Neural progenitor cell (in vitro differentiated cells): ENCODE measurements at regions not wholly inside any gene's neighbourhood (a gene's known extent, or its start where the extent isn't known, plus 50 kb on each side); places are given as distances from the start of the nearest gene placed in this dataset.
A peak's percentile ranks its signal among the peaks of the same experiment; 100 is the strongest.

ENCODE experiments used
- DNase-seq: peaks from one replicate; pipeline ENCODE4 v3.0.0-alpha.2; 2016; ENCODE audit warnings: low spot score
- H2AFZ ChIP-seq: fragments of 200-600 bp; sonication (generic); replicated peaks from 2 replicates; pipeline ENCODE4 v1.6.1; 2016; ENCODE audit warnings: antibody characterized with exemption
- H3F3A ChIP-seq: fragments of 200-600 bp; sonication (generic); 2 replicates; pipeline ENCODE4 v1.6.1; 2016; ENCODE audit warnings: antibody characterized with exemption, low read depth
- H3K27ac ChIP-seq: fragments of 200-600 bp; sonication (generic); 2 replicates; pipeline ENCODE4 v1.5.1; 2016; ENCODE audit warnings: mild to moderate bottlenecking
- H3K27me3 ChIP-seq: fragments of 200-600 bp; sonication (generic); 2 replicates; pipeline ENCODE4 v1.6.1; 2016; ENCODE audit warnings: mild to moderate bottlenecking, moderate library complexity
- H3K36me3 ChIP-seq: fragments of 200-600 bp; sonication (generic); 2 replicates; pipeline ENCODE4 v1.5.1; 2016
- H3K4me1 ChIP-seq: fragments of 200-600 bp; sonication (generic); 2 replicates; pipeline ENCODE4 v1.6.1; 2016; ENCODE audit warnings: mixed run types
- H3K4me2 ChIP-seq: fragments of 200-600 bp; sonication (generic); 2 replicates; pipeline ENCODE4 v1.6.1; 2016
- H3K4me3 ChIP-seq: fragments of 200-600 bp; sonication (generic); 2 replicates; pipeline ENCODE4 v1.5.1; 2016
- H3K79me2 ChIP-seq: fragments of 200-600 bp; sonication (generic); 2 replicates; pipeline ENCODE4 v1.6.1; 2016; ENCODE audit warnings: low read depth
- H3K9ac ChIP-seq: fragments of 200-600 bp; sonication (generic); 2 replicates; pipeline ENCODE4 v1.6.1; 2016
- H3K9me3 ChIP-seq: fragments of 200-600 bp; sonication (generic); 2 replicates; pipeline ENCODE4 v1.5.1; 2016; ENCODE audit warnings: low read depth
- H4K20me1 ChIP-seq: fragments of 200-600 bp; sonication (generic); 2 replicates; pipeline ENCODE4 v1.6.1; 2016; ENCODE audit warnings: low read depth
- H3K27ac Mint-ChIP-seq: 3 replicates; pipeline ENCODE4 v1.8.0; 2021; ENCODE audit warnings: mixed read lengths
- H3K27me3 Mint-ChIP-seq: 2 replicates; pipeline ENCODE4 v1.8.0; 2022; ENCODE audit warnings: low read depth, mild to moderate bottlenecking, inconsistent platforms, moderate library complexity, mixed read lengths; ENCODE audit not compliant: insufficient read depth
- H3K36me3 Mint-ChIP-seq: 3 replicates; pipeline ENCODE4 v1.8.0; 2021; ENCODE audit warnings: mixed read lengths
- H3K4me1 Mint-ChIP-seq: 3 replicates; pipeline ENCODE4 v1.8.0; 2021; ENCODE audit warnings: mixed read lengths
- H3K4me3 Mint-ChIP-seq: 3 replicates; pipeline ENCODE4 v1.8.0; 2021; ENCODE audit warnings: mild to moderate bottlenecking, moderate library complexity, mixed read lengths
- H3K9me3 Mint-ChIP-seq: 3 replicates; pipeline ENCODE4 v1.8.0; 2020; ENCODE audit warnings: mixed read lengths
- CTCF ChIP-seq: fragments of 200-600 bp; sonication (generic); IDR thresholded peaks from 2 replicates; pipeline ENCODE4 v1.5.1; 2017; ENCODE audit warnings: antibody characterized with exemption, mild to moderate bottlenecking
- EZH2 ChIP-seq: fragments of 200-600 bp; sonication (generic); IDR thresholded peaks from 2 replicates; pipeline ENCODE4 v1.6.1; 2017; ENCODE audit warnings: antibody characterized with exemption, mild to moderate bottlenecking, moderate library complexity
- EZH2phosphoT487 ChIP-seq: fragments of 200-600 bp; sonication (generic); IDR thresholded peaks from 2 replicates; pipeline ENCODE4 v1.6.1; 2017; ENCODE audit warnings: antibody characterized with exemption

GRCh38 chr22:27518531-27519340 is 282.8 kb downstream of the MN1 start:
- no peak overlapping the region for H3K4me3 ChIP-seq
- peak overlapping the region; percentile 47 for H3K4me2 ChIP-seq
- H3K27me3 ChIP-seq, result no peaks in the 10 kb centered on the region
- no peak overlapping the region for H3K9ac ChIP-seq
- H3K36me3 ChIP-seq, result no peaks in the 10 kb centered on the region
- TF ChIP-seq CTCF (no peak), EZH2 (no peak), EZH2phosphoT487 (no peak)
- DNase-seq, result peak; percentile 28
- peak overlapping the region; percentile 95 for H2AFZ ChIP-seq
- H3K4me3 Mint-ChIP-seq, result peak overlapping the region; percentile 22
- peak overlapping the region; percentile 43 for H3K27ac ChIP-seq
- peaks cover 5% of the 10 kb centered on the region for H3F3A ChIP-seq
- no peaks in the 10 kb centered on the region for H3K36me3 Mint-ChIP-seq
- no peaks in the 10 kb centered on the region for H3K9me3 Mint-ChIP-seq
- H4K20me1 ChIP-seq, result no peaks in the 10 kb centered on the region
- no peaks in the 10 kb centered on the region for H3K27me3 Mint-ChIP-seq
- H3K27ac Mint-ChIP-seq, result peak overlapping the region; percentile 89
- no peaks in the 10 kb centered on the region for H3K79me2 ChIP-seq
- peaks cover 11% of the 10 kb centered on the region for H3K4me1 ChIP-seq
- no peaks in the 10 kb centered on the region for H3K9me3 ChIP-seq
- H3K4me1 Mint-ChIP-seq, result peaks cover 33% of the 10 kb centered on the region

GRCh38 chr22:27523711-27524110 is 277.8 kb downstream of the MN1 start:
- Mint-ChIP-seq H3K36me3 (no peaks in the 10 kb centered on the region), H3K4me3 (no peak overlapping the region), H3K27me3 (peaks cover 7% of the 10 kb centered on the region), H3K4me1 (peaks cover 27% of the 10 kb centered on the region), H3K9me3 (no peaks in the 10 kb centered on the region), H3K27ac (peak overlapping the region; percentile 63)
- Histone ChIP-seq H3K36me3 (no peaks in the 10 kb centered on the region), H4K20me1 (no peaks in the 10 kb centered on the region), H3K9me3 (no peaks in the 10 kb centered on the region), H3F3A (peaks cover 6% of the 10 kb centered on the region), H3K9ac (no peak overlapping the region), H2AFZ (no peak overlapping the region), H3K27ac (no peak overlapping the region), H3K27me3 (no peaks in the 10 kb centered on the region), H3K79me2 (no peaks in the 10 kb centered on the region), H3K4me2 (no peak overlapping the region), H3K4me3 (no peak overlapping the region), H3K4me1 (peaks cover 5% of the 10 kb centered on the region)
- TF ChIP-seq EZH2 (no peak), CTCF (no peak), EZH2phosphoT487 (no peak)
- DNase-seq, result no peak

- Histone ChIP-seq H3K79me2 (no peaks in the 10 kb centered on the region), H3K27ac (no peak overlapping the region), H3K4me2 (no peak overlapping the region), H3K4me3 (no peak overlapping the region), H3K27me3 (no peaks in the 10 kb centered on the region), H2AFZ (no peak overlapping the region), H3F3A (peaks cover 2% of the 10 kb centered on the region), H3K9ac (no peak overlapping the region), H3K4me1 (no peaks in the 10 kb centered on the region), H4K20me1 (no peaks in the 10 kb centered on the region), H3K9me3 (no peaks in the 10 kb centered on the region), H3K36me3 (no peaks in the 10 kb centered on the region)
- Mint-ChIP-seq H3K36me3 (no peaks in the 10 kb centered on the region), H3K9me3 (peaks cover 6% of the 10 kb centered on the region), H3K4me3 (no peak overlapping the region), H3K27me3 (peaks cover 10% of the 10 kb centered on the region), H3K27ac (no peak overlapping the region), H3K4me1 (peaks cover 24% of the 10 kb centered on the region)
- DNase-seq, result no peak
- TF ChIP-seq CTCF (no peak), EZH2 (no peak), EZH2phosphoT487 (no peak)
These were observed 275.8 kb downstream of the MN1 start for GRCh38 chr22:27525711-27526110.
